ENCODE measurements at regions not wholly inside any gene's neighbourhood (a gene's known extent, or its start where the extent isn't known, plus 50 kb on each side); places are given as distances from the start of the nearest gene placed in this dataset.
"Not testable (repeated sequence)": the region's sequence is repeated elsewhere in the genome, so short reads cannot be mapped to it uniquely, and the experiment has no call there.

GRCh38 chr10:6921026-6921425 is 340.9 kb upstream of the PRKCQ start:
- DNase-seq (ENCODE audit: low spot score), result not testable (repeated sequence)

- peak; percentile 30 for DNase-seq (ENCODE audit: low spot score)
Measured at GRCh38 chr10:6920072-6921019, 340.3 kb upstream of the PRKCQ start.

- DNase-seq (ENCODE audit: low spot score), result no peak
Measured at GRCh38 chr10:6919077-6919476, 339.0 kb upstream of the PRKCQ start.

- DNase-seq (ENCODE audit: low spot score), result no peak
Measured at GRCh38 chr10:6918305-6918704, 338.2 kb upstream of the PRKCQ start.

GRCh38 chr10:6917125-6917524 is 337.0 kb upstream of the PRKCQ start:
- DNase-seq (ENCODE audit: low spot score), result no peak

- no peak for DNase-seq (ENCODE audit: low spot score)
Measured at GRCh38 chr10:6916601-6917000, 336.5 kb upstream of the PRKCQ start.

GRCh38 chr10:6915307-6915706 is 335.2 kb upstream of the PRKCQ start:
- DNase-seq (ENCODE audit: low spot score), result no peak

GRCh38 chr10:6912929-6913328 is 332.9 kb upstream of the PRKCQ start:
- no peak for DNase-seq (ENCODE audit: low spot score)

- no peak for DNase-seq (ENCODE audit: low spot score)
Measured at GRCh38 chr10:6912424-6912823, 332.3 kb upstream of the PRKCQ start.

GRCh38 chr10:6912021-6912420 is 331.9 kb upstream of the PRKCQ start:
- no peak for DNase-seq (ENCODE audit: low spot score)

GRCh38 chr10:6909905-6910560 is 330.0 kb upstream of the PRKCQ start:
- no peak for DNase-seq (ENCODE audit: low spot score)

GRCh38 chr10:6907877-6908530 is 327.9 kb upstream of the PRKCQ start:
- no peak for DNase-seq (ENCODE audit: low spot score)

GRCh38 chr10:6894405-6894804 is 314.3 kb upstream of the PRKCQ start:
- no peak for DNase-seq (ENCODE audit: low spot score)

- no peak for DNase-seq (ENCODE audit: low spot score)
Measured at GRCh38 chr10:6892864-6893263, 312.8 kb upstream of the PRKCQ start.

GRCh38 chr10:6891924-6892323 is 311.8 kb upstream of the PRKCQ start:
- no peak for DNase-seq (ENCODE audit: low spot score)

- DNase-seq (ENCODE audit: low spot score), result no peak
Measured at GRCh38 chr10:6889718-6890117, 309.6 kb upstream of the PRKCQ start.

- DNase-seq (ENCODE audit: low spot score), result no peak
Measured at GRCh38 chr10:6888434-6888833, 308.4 kb upstream of the PRKCQ start.

GRCh38 chr10:6885284-6885683 is 305.2 kb upstream of the PRKCQ start:
- DNase-seq (ENCODE audit: low spot score), result no peak

GRCh38 chr10:6881987-6882386 is 301.9 kb upstream of the PRKCQ start:
- no peak for DNase-seq (ENCODE audit: low spot score)

GRCh38 chr10:6877722-6878392 is 297.8 kb upstream of the PRKCQ start:
- peak; percentile 4 for DNase-seq (ENCODE audit: low spot score)

- no peak for DNase-seq (ENCODE audit: low spot score)
Measured at GRCh38 chr10:6877336-6877721, 297.3 kb upstream of the PRKCQ start.

- no peak for DNase-seq (ENCODE audit: low spot score)
Measured at GRCh38 chr10:6875269-6875865, 295.3 kb upstream of the PRKCQ start.
